ENCODE measurements at regions not wholly inside any gene's neighbourhood (a gene's known extent, or its start where the extent isn't known, plus 50 kb on each side); places are given as distances from the start of the nearest gene placed in this dataset.

- TF ChIP-seq CTCF (IDR thresholded peaks at IDR 0.05) (no peak), POLR2A (IDR thresholded peaks at IDR 0.05) (no peak), POLR2AphosphoS5 (IDR thresholded peaks at IDR 0.05) (no peak), EP300 (IDR thresholded peaks at IDR 0.05) (no peak)
Measured at GRCh38 chr11:90391756-90392155, 168.9 kb upstream of the CHORDC1 start.
